Activated naive CD4-positive, alpha-beta T cell treated with anti-CD3 and anti-CD28 coated beads, Interleukin-2, amount 50 U/mL, for 72 hours (primary cell): ENCODE measurements at regions not wholly inside any gene's neighbourhood (a gene's known extent, or its start where the extent isn't known, plus 50 kb on each side); places are given as distances from the start of the nearest gene placed in this dataset.

Experiments
- ATAC-seq, 2 donors: fragments of 150-1000 bp; cut with Tn5 transposase; 2 replicates each; pipeline ENCODE4 v1.10.0; 2021; ENCODE audit warnings: mild to moderate bottlenecking in 2 of 2, moderate library complexity in 2 of 2
- DNase-seq, 2 donors: peaks; one replicate each; pipeline ENCODE4 v3.0.0; 2021 to 2022; ENCODE audit warnings: low spot score in 2 of 2
- H3K27ac Mint-ChIP-seq, 2 donors: one replicate each; pipeline ENCODE4 v1.8.0; 2022; ENCODE audit warnings: mild to moderate bottlenecking in 2 of 2, mixed read lengths in 2 of 2
- H3K36me3 Mint-ChIP-seq, 2 donors: one replicate each; pipeline ENCODE4 v1.8.0; 2022; ENCODE audit warnings: mixed read lengths in 2 of 2
- H3K9me3 Mint-ChIP-seq, 2 donors: one replicate each; pipeline ENCODE4 v1.8.0; 2022; ENCODE audit warnings: mixed read lengths in 2 of 2

GRCh38 chr2:226030788-226031646, 631.5 kb downstream of the NYAP2 start:
- peak; percentile 43 to 79 for ATAC-seq
- Mint-ChIP-seq H3K36me3 (no peaks in the 10 kb centered on the region), H3K27ac (no peak overlapping the region), H3K9me3 (peaks cover 3% of the 10 kb centered on the region in 2 donors)
- peak in 1 of 2 donors; percentile 23 for DNase-seq

GRCh38 chr2:226030369-226030768, 630.9 kb downstream of the NYAP2 start:
- no peak for ATAC-seq
- H3K36me3 Mint-ChIP-seq = no peaks in the 10 kb centered on the region
- H3K9me3 Mint-ChIP-seq = peaks cover 3 to 4% of the 10 kb centered on the region in 2 donors

GRCh38 chr2:226023946-226024345, 624.4 kb downstream of the NYAP2 start:
- H3K27ac Mint-ChIP-seq = no peak overlapping the region
- peaks cover 8% of the 10 kb centered on the region in 2 donors for H3K9me3 Mint-ChIP-seq
- DNase-seq = no peak
- peaks cover 0 to 5% of the 10 kb centered on the region in 2 donors for H3K36me3 Mint-ChIP-seq
- ATAC-seq = no peak

More at GRCh38 chr2:226030369-226030768, 630.9 kb downstream of the NYAP2 start:
- H3K27ac Mint-ChIP-seq = no peak overlapping the region
- DNase-seq = no peak

- Mint-ChIP-seq H3K9me3 (peaks cover 9 to 10% of the 10 kb centered on the region in 2 donors), H3K36me3 (peaks cover 1 to 9% of the 10 kb centered on the region in 2 donors), H3K27ac (no peak overlapping the region)
- DNase-seq (no peak), ATAC-seq (no peak)
These were observed 623.9 kb downstream of the NYAP2 start for GRCh38 chr2:226023383-226023782.

GRCh38 chr2:226020956-226021355, 621.4 kb downstream of the NYAP2 start:
- no peak for ATAC-seq
- H3K36me3 Mint-ChIP-seq = peaks cover 8 to 11% of the 10 kb centered on the region in 2 donors
- no peak overlapping the region for H3K27ac Mint-ChIP-seq
- no peak for DNase-seq
- H3K9me3 Mint-ChIP-seq = peaks cover 10% of the 10 kb centered on the region in 2 donors

- Mint-ChIP-seq H3K9me3 (peaks cover 10% of the 10 kb centered on the region in 2 donors), H3K36me3 (peaks cover 8 to 11% of the 10 kb centered on the region in 2 donors), H3K27ac (no peak overlapping the region)
- DNase-seq (no peak), ATAC-seq (no peak)
These were observed 620.7 kb downstream of the NYAP2 start for GRCh38 chr2:226020176-226020575.

- peaks cover 10% of the 10 kb centered on the region in 2 donors for H3K9me3 Mint-ChIP-seq
- H3K27ac Mint-ChIP-seq = no peak overlapping the region
- H3K36me3 Mint-ChIP-seq = peaks cover 8 to 11% of the 10 kb centered on the region in 2 donors
- no peak for ATAC-seq
- no peak for DNase-seq
These were observed 619.1 kb downstream of the NYAP2 start for GRCh38 chr2:226018641-226019040.

GRCh38 chr2:226017537-226017936, 618.0 kb downstream of the NYAP2 start:
- no peak overlapping the region for H3K27ac Mint-ChIP-seq
- DNase-seq (no peak), ATAC-seq (peak; percentile 46 to 85)
- H3K36me3 Mint-ChIP-seq = peaks cover 8 to 11% of the 10 kb centered on the region in 2 donors
- H3K9me3 Mint-ChIP-seq = peaks cover 10% of the 10 kb centered on the region in 2 donors

- no peak overlapping the region for H3K27ac Mint-ChIP-seq
- peaks cover 8 to 11% of the 10 kb centered on the region in 2 donors for H3K36me3 Mint-ChIP-seq
- peaks cover 10% of the 10 kb centered on the region in 2 donors for H3K9me3 Mint-ChIP-seq
- ATAC-seq = peak in 1 of 2 donors; percentile 69
- DNase-seq = no peak
These were observed 617.6 kb downstream of the NYAP2 start for GRCh38 chr2:226017107-226017506.

- H3K27ac Mint-ChIP-seq = no peak overlapping the region
- no peak for ATAC-seq
These were observed 612.4 kb downstream of the NYAP2 start for GRCh38 chr2:226011716-226012450.

GRCh38 chr2:226002438-226002837, 602.9 kb downstream of the NYAP2 start:
- ATAC-seq (peak in 1 of 2 donors; percentile 41), DNase-seq (no peak)
- Mint-ChIP-seq H3K36me3 (no peaks in the 10 kb centered on the region), H3K9me3 (peaks cover 0 to 3% of the 10 kb centered on the region in 2 donors), H3K27ac (no peak overlapping the region)

More at GRCh38 chr2:226011716-226012450, 612.4 kb downstream of the NYAP2 start:
- Mint-ChIP-seq H3K36me3 (no peaks in the 10 kb centered on the region), H3K9me3 (peaks cover 0 to 4% of the 10 kb centered on the region in 2 donors)
- no peak for DNase-seq

- ATAC-seq (no peak), DNase-seq (no peak)
- H3K9me3 Mint-ChIP-seq = peaks cover 0 to 3% of the 10 kb centered on the region in 2 donors
- H3K36me3 Mint-ChIP-seq = no peaks in the 10 kb centered on the region
- no peak overlapping the region for H3K27ac Mint-ChIP-seq
These were observed 602.2 kb downstream of the NYAP2 start for GRCh38 chr2:226001716-226002115.

- Mint-ChIP-seq H3K36me3 (no peaks in the 10 kb centered on the region), H3K9me3 (peaks cover 0 to 3% of the 10 kb centered on the region in 2 donors), H3K27ac (no peak overlapping the region)
- DNase-seq (no peak), ATAC-seq (no peak)
These were observed 600.2 kb downstream of the NYAP2 start for GRCh38 chr2:225999692-226000091.

- ATAC-seq = no peak
- no peak overlapping the region for H3K27ac Mint-ChIP-seq
- no peaks in the 10 kb centered on the region for H3K36me3 Mint-ChIP-seq
- peaks cover 0 to 4% of the 10 kb centered on the region in 2 donors for H3K9me3 Mint-ChIP-seq
- no peak for DNase-seq
These were observed 599.1 kb downstream of the NYAP2 start for GRCh38 chr2:225998653-225999052.

- Mint-ChIP-seq H3K36me3 (no peaks in the 10 kb centered on the region), H3K27ac (no peak overlapping the region), H3K9me3 (peaks cover 0 to 6% of the 10 kb centered on the region in 2 donors)
- no peak for DNase-seq
- no peak for ATAC-seq
These were observed 598.6 kb downstream of the NYAP2 start for GRCh38 chr2:225998116-225998515.

GRCh38 chr2:225996462-225996828, 596.9 kb downstream of the NYAP2 start:
- no peak for DNase-seq
- no peak overlapping the region for H3K27ac Mint-ChIP-seq
- no peak for ATAC-seq
- H3K36me3 Mint-ChIP-seq = no peaks in the 10 kb centered on the region
- H3K9me3 Mint-ChIP-seq = peaks cover 0 to 8% of the 10 kb centered on the region in 2 donors

- Mint-ChIP-seq H3K27ac (no peak overlapping the region), H3K9me3 (peaks cover 0 to 8% of the 10 kb centered on the region in 2 donors), H3K36me3 (no peaks in the 10 kb centered on the region)
- DNase-seq (no peak), ATAC-seq (no peak)
These were observed 596.4 kb downstream of the NYAP2 start for GRCh38 chr2:225995796-225996461.
